Endothelial cell (in vitro differentiated cells): ENCODE measurements at regions not wholly inside any gene's neighbourhood (a gene's known extent, or its start where the extent isn't known, plus 50 kb on each side); places are given as distances from the start of the nearest gene placed in this dataset.

Experiments
- DNase-seq: peaks from one replicate; pipeline ENCODE4 v3.0.0; 2021; ENCODE audit warnings: low spot score
- H3K27ac Mint-ChIP-seq: one replicate; pipeline ENCODE4 v1.8.0; 2021; ENCODE audit warnings: mixed read lengths, inconsistent platforms; ENCODE audit not compliant: unreplicated experiment
- H3K27me3 Mint-ChIP-seq: one replicate; pipeline ENCODE4 v1.8.0; 2021; ENCODE audit warnings: mild to moderate bottlenecking, moderate library complexity, mixed read lengths, inconsistent platforms; ENCODE audit not compliant: unreplicated experiment
- H3K36me3 Mint-ChIP-seq: one replicate; pipeline ENCODE4 v1.8.0; 2021; ENCODE audit warnings: mild to moderate bottlenecking, low read depth, mixed read lengths, inconsistent platforms; ENCODE audit not compliant: unreplicated experiment
- H3K4me1 Mint-ChIP-seq: one replicate; pipeline ENCODE4 v1.8.0; 2021; ENCODE audit warnings: mild to moderate bottlenecking, mixed read lengths, inconsistent platforms; ENCODE audit not compliant: unreplicated experiment
- H3K4me3 Mint-ChIP-seq: one replicate; pipeline ENCODE4 v1.8.0; 2021; ENCODE audit warnings: mild to moderate bottlenecking, mixed read lengths, inconsistent platforms; ENCODE audit not compliant: unreplicated experiment
- H3K9me3 Mint-ChIP-seq: one replicate; pipeline ENCODE4 v1.8.0; 2021; ENCODE audit warnings: mixed read lengths, inconsistent platforms; ENCODE audit not compliant: unreplicated experiment
- TF ChIP-seq, protein P1 (sequence below): fragments of 200-600 bp; sonication (generic); IDR thresholded peaks from one replicate; pipeline ENCODE4 v1.5.0; 2021; ENCODE audit warnings: antibody characterized with exemption; ENCODE audit not compliant: unreplicated experiment

DNA sequence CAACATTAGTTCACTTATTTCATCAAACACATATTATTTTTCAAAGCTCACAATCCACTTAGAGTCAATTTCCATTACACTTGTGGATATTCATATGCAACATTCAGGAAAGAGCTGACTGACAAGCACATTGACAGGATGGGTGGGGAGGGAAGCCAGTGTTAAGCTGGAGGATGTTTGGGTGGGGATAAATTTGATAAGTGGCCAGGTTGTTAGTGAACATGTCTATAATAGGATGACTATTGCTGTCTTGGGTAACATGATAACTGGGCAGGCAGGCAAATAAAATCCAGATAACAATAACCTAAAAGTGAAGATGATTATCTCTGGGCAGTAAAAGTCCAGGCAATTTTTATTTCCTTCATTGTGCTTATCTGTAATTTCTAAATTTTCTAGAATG, 73.8 kb upstream of the OSBPL8 start:
- Mint-ChIP-seq H3K9me3 (no peaks in the 10 kb centered on the region), H3K27ac (peak overlapping the region; percentile 1), H3K27me3 (no peaks in the 10 kb centered on the region), H3K36me3 (no peaks in the 10 kb centered on the region), H3K4me1 (peaks cover 27% of the 10 kb centered on the region), H3K4me3 (no peak overlapping the region)
- no peak for DNase-seq
- TF ChIP-seq, protein P1, sequence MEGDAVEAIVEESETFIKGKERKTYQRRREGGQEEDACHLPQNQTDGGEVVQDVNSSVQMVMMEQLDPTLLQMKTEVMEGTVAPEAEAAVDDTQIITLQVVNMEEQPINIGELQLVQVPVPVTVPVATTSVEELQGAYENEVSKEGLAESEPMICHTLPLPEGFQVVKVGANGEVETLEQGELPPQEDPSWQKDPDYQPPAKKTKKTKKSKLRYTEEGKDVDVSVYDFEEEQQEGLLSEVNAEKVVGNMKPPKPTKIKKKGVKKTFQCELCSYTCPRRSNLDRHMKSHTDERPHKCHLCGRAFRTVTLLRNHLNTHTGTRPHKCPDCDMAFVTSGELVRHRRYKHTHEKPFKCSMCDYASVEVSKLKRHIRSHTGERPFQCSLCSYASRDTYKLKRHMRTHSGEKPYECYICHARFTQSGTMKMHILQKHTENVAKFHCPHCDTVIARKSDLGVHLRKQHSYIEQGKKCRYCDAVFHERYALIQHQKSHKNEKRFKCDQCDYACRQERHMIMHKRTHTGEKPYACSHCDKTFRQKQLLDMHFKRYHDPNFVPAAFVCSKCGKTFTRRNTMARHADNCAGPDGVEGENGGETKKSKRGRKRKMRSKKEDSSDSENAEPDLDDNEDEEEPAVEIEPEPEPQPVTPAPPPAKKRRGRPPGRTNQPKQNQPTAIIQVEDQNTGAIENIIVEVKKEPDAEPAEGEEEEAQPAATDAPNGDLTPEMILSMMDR, result no peak

DNA sequence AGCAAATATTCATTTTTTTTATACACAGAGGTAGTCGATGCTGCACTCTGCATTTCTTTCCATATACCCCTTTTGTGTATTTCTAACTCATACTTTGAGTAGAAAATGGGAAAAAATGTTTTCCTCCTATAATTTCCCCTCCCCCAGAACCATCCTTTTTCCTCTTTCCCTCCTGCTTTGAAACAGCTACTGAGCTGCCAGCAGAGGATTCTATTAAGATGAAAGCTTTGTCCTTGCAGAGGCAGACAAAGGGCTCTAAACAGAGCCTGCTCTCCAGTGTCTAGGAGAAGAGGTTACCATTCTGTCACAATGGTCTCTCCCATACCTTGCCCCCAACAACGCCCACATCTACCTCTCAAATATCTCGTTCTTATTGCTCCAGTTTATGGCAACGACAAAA, 74.6 kb upstream of the OSBPL8 start:
- no peaks in the 10 kb centered on the region for H3K27me3 Mint-ChIP-seq
- peaks cover 27% of the 10 kb centered on the region for H3K4me1 Mint-ChIP-seq
- H3K4me3 Mint-ChIP-seq, result no peak overlapping the region
- TF ChIP-seq, protein P1, result no peak
- H3K27ac Mint-ChIP-seq, result peak overlapping the region; percentile 58
- no peaks in the 10 kb centered on the region for H3K9me3 Mint-ChIP-seq
- no peaks in the 10 kb centered on the region for H3K36me3 Mint-ChIP-seq
- DNase-seq, result no peak

DNA sequence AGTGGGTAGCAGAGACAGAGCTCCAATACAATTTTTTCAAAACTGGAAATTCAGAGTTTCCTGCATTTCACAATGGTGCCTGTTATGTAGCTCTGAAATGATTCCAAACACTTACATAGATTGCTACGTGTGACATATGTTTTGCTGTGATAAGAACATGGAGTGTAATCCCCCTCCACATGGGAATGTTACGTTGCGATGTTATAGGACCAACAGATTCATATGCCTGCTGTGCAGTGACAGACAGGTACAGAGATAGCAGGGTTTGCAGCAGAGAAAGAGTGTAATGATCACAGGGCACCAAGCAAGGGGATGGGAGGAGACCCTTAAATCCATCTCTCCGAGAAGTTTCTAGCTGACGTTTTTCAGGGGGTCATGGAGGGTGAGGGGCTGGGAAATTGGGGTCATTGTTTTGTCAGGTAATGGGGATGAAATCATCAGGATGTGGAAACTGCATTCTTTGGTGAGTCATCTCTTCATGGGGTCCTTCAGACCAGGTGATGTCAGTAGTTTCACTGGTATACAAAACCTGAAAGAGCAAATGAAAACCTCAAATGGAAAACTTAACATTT, 76.6 kb upstream of the OSBPL8 start:
- DNase-seq, result no peak
- peak overlapping the region; percentile 78 for H3K27ac Mint-ChIP-seq
- no peaks in the 10 kb centered on the region for H3K9me3 Mint-ChIP-seq
- H3K36me3 Mint-ChIP-seq, result no peaks in the 10 kb centered on the region
- H3K4me3 Mint-ChIP-seq, result no peak overlapping the region
- no peaks in the 10 kb centered on the region for H3K27me3 Mint-ChIP-seq
- H3K4me1 Mint-ChIP-seq, result peaks cover 27% of the 10 kb centered on the region
- TF ChIP-seq, protein P1, result no peak

DNA sequence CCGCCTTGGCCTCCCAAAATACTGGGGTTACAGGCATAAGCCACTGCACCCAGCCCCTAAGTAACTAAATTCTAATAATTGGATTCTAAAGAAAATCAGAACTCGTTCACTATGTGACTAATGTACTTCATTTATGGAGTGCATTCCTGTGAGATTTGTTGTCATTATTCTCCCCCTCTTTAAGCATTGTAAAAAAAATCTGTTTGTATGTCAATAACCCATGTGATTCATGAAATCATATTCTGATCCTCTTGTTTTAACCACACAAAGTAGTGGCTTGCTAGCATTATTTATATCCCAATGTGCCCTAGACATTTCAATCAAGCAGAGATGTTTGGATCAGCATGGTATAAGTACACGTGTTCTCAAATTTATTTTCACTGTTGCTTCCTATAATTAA, 78.2 kb upstream of the OSBPL8 start:
- DNase-seq, result no peak
- Mint-ChIP-seq H3K9me3 (no peaks in the 10 kb centered on the region), H3K27ac (no peak overlapping the region), H3K36me3 (no peaks in the 10 kb centered on the region), H3K4me1 (peaks cover 27% of the 10 kb centered on the region), H3K27me3 (no peaks in the 10 kb centered on the region), H3K4me3 (no peak overlapping the region)
- TF ChIP-seq, protein P1, result no peak

DNA sequence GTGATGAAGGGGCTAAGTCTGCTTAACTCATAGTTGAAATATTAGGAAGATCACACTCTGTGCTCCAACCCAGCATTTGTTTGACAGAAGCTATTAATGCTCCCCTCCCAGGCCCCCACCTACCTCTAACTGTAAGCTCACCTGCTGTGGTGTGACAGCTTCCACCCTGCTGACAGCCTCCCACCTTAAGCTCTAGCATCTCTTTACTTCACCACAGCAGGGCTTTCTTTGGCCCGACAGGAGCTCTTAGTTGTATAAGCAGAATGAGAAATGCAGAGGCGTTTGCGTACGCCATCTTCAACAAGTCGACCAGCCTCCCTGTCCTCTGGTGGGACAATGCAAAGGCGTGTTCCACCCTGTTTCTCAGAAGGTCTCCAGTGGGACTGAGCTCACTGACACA, 80.1 kb upstream of the OSBPL8 start:
- Mint-ChIP-seq H3K36me3 (no peaks in the 10 kb centered on the region), H3K4me3 (no peak overlapping the region), H3K4me1 (peaks cover 13% of the 10 kb centered on the region), H3K27me3 (no peaks in the 10 kb centered on the region), H3K9me3 (no peaks in the 10 kb centered on the region), H3K27ac (no peak overlapping the region)
- DNase-seq, result no peak
- TF ChIP-seq, protein P1, result no peak
